ENCODE measurements at regions not wholly inside any gene's neighbourhood (a gene's known extent, or its start where the extent isn't known, plus 50 kb on each side); places are given as distances from the start of the nearest gene placed in this dataset.

- no CpG with 5 or more reads among the region's 3 CpGs for WGBS (ENCODE audit: extremely low coverage, insufficient read length, low lambda C conversion rate)
- Histone ChIP-seq H3K23me2 (ENCODE audit: insufficient read length, low read depth, low read length, poor library complexity, severe bottlenecking) (no peaks in the 10 kb centered on the region), H2AFZ (ENCODE audit: low read length) (no peak overlapping the region), H3K14ac (ENCODE audit: insufficient read depth, low read length) (no peak overlapping the region), H3K18ac (ENCODE audit: insufficient read length, low read depth, low read length) (no peak overlapping the region), H3T11ph (ENCODE audit: low read length) (no peak overlapping the region), H4K91ac (ENCODE audit: insufficient read length, low read depth, low read length) (no peak overlapping the region), H3K79me1 (ENCODE audit: insufficient read depth, low read depth, low read length, poor library complexity, severe bottlenecking) (no peaks in the 10 kb centered on the region), H2BK5ac (ENCODE audit: insufficient read length, low read length) (no peak overlapping the region), H2AK5ac (ENCODE audit: insufficient read length, low read length) (no peak overlapping the region), H3K9ac (ENCODE audit: extremely low read depth, insufficient read length, low read length) (no peak overlapping the region), H3K9me3 (ENCODE audit: control insufficient read depth, low read depth, low read length) (no peaks in the 10 kb centered on the region), H2BK20ac (ENCODE audit: low read depth, low read length, poor library complexity, severe bottlenecking) (no peak overlapping the region), H3K4me1 (ENCODE audit: insufficient read depth, low read length) (no peaks in the 10 kb centered on the region; the same call in 1 of the 2 replicates), H3K56ac (ENCODE audit: insufficient read length, low read depth, low read length) (no peak overlapping the region), H3K27me3 (ENCODE audit: insufficient read depth, low read length) (no peaks in the 10 kb centered on the region), H3K4ac (ENCODE audit: low read depth, low read length) (no peak overlapping the region), H4K20me1 (ENCODE audit: control insufficient read depth, insufficient read depth, insufficient read length) (no peaks in the 10 kb centered on the region), H3K27ac (ENCODE audit: insufficient read length, low read depth, low read length) (no peak overlapping the region), H3K23ac (ENCODE audit: insufficient read length, low read depth, low read length) (no peak overlapping the region), H2BK12ac (ENCODE audit: insufficient read length, low read depth, low read length) (no peak overlapping the region), H3K4me2 (ENCODE audit: insufficient read depth, insufficient read length, low read length) (no peak overlapping the region), H4K8ac (replicated peaks; ENCODE audit: insufficient read length, low read depth, low read length) (no peak overlapping the region), H4K5ac (ENCODE audit: insufficient read length, low read depth, low read length) (no peak overlapping the region), H2BK120ac (ENCODE audit: low read depth, low read length, poor library complexity, severe bottlenecking) (no peak overlapping the region), H3K79me2 (ENCODE audit: insufficient read depth, low read length) (no peaks in the 10 kb centered on the region), H2BK15ac (ENCODE audit: low read depth, low read length) (no peak overlapping the region)
- Mint-ChIP-seq H3K27me3 (ENCODE audit: low read depth) (no peaks in the 10 kb centered on the region), H3K9me3 (no peaks in the 10 kb centered on the region), H3K4me1 (peaks cover 5 to 6% of the 10 kb centered on the region in 2 experiments), H3K27ac (no peak overlapping the region), H3K36me3 (ENCODE audit: insufficient read depth in 1 of 3, low read depth in 3 of 3) (no peaks in the 10 kb centered on the region), H3K4me3 (no peak overlapping the region)
- TF ChIP-seq CTCF (conservative IDR thresholded peaks at IDR 0.05): no peak
- no peak for DNase-seq
These were observed 166.7 kb upstream of the SNX2 start for GRCh38 chr5:122608222-122608621.

All from H9 (cell line).